Right kidney (tissue), 1 donor: ENCODE measurements at regions not wholly inside any gene's neighbourhood (a gene's known extent, or its start where the extent isn't known, plus 50 kb on each side); places are given as distances from the start of the nearest gene placed in this dataset.
"Not testable (repeated sequence)": the region's sequence is repeated elsewhere in the genome, so short reads cannot be mapped to it uniquely, and the experiment has no call there.

Source experiments
- DNase-seq: peaks from one replicate; pipeline ENCODE4 v3.0.0-alpha.2; 2016

- no peak for DNase-seq
These were observed 152.2 kb downstream of the SOX4 start for GRCh38 chr6:21745543-21746337.

DNA sequence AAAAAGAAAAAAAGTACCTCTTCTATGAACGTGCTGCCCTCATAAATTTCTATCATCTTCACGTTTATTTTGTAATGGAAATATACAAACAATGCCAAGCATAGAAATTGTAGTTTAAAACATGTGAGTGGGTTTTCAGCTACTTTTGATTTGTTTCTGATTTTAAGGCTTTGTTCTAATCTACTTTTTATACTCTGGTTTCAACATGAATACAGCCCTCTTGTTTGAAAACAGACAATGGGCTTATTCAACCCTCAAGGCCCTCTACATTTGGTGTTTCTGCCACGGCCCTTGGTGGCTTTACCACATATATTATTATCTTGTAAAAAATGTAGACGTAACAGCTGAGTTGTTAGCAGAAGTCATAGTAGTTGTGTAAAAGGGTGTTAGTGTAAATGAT lies 153.9 kb downstream of the SOX4 start:
- no peak for DNase-seq

- no peak for DNase-seq
These were observed 154.9 kb downstream of the SOX4 start for GRCh38 chr6:21748343-21749056.

- no peak for DNase-seq
These were observed 156.2 kb downstream of the SOX4 start for GRCh38 chr6:21749754-21750153.

DNA sequence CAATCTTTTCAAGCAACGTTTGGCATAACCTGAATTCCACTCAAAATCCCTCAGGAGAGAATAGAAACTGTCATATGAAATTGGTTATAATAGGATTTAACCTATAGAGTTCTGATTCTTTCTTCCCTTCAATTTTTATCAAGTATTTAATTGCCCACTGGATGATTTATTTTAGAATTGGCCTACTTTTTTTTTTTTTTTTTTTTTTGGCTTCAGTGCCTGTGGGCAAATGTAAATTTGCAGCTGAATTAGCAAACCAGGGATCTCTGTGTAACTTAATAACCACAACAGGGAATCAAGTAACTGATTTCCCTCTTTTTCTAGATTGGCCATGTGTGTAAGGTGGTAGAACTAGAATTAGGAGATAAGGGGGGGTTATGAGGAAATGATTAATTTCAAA lies 157.0 kb downstream of the SOX4 start:
- no peak for DNase-seq

GRCh38 chr6:21751608-21752007 lies 158.1 kb downstream of the SOX4 start:
- DNase-seq = no peak

- DNase-seq = no peak
These were observed 158.7 kb downstream of the SOX4 start for GRCh38 chr6:21752054-21752811.

DNA sequence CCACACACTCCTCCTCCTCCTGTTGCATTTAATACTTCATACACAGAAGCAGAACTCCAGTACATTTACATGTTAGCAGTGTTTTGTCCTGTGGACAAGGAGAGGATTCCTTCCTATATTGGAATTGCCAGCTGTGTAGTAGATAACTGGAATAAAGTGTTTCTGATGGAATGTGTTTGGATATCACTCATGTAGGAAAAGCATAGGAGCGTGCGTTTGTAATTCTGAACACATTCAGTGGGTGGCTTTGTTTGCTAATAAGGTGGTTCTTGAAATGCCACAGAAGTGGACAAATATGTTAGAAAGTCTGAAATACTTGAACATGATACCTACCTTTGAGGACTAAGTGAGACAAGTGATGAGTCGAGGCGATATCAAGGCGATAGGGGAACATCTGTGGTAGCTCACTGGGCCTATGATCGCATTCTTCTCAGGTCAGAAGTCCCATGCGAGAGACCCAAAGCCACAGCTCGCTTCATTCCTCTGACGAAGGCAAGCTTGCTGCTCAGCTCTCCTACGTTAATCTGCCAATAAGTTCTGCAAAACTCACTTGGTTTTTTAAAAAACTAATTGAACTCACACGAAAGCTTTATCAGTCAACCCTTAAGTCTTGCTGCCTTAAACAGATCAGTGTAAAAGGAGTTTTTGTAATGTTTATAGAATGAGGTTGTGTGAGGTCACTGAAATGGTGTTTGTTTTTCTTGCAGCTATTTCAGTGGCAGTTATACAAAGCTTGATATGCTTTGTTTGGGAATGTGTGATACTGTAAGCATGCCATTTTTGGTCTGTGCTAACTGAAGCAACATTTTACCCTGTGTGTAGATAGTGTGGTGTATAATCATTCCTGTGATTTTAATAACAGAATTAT lies 159.9 kb downstream of the SOX4 start:
- no peak for DNase-seq

DNA sequence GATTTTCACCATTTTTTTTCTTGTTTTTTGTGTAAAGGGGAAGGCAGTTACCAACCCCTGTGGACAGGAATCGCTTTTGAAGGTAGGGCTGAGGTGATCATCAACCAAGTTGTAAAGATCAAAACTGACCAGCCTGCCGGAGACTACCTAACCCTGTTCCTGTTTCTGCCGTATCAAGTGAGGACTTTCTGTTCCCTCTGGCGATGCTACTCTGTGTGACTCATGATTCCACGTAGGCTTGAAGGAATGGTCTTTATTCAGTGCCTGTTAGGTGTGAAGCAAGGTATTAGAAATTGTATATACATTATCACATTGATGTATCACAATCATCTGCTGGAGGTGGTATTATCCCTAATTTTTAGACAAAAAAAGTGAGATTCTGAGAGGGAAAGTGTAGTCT lies 161.3 kb downstream of the SOX4 start:
- DNase-seq = no peak

GRCh38 chr6:21756487-21756886 lies 162.9 kb downstream of the SOX4 start:
- DNase-seq = no peak

- DNase-seq = not testable (repeated sequence)
These were observed 163.8 kb downstream of the SOX4 start for GRCh38 chr6:21757392-21757791.

DNA sequence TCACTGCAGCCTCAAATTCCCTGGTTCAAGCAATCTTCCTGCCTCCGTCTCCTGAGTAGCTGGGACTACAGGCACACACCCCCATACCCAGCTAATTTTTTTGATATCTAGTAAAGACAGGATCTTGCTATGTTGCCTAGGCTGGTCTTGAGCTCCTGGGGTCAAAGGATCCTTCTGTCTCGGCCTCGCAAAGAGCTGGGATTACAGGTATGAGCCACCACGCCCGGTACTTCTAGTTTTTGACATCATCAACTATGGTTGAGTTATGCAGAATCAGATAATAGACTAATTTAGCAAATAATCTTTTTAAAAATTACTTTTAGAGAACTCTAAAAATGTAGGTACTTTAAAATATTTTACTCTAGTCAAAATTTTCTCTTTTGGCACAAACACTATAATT lies 166.2 kb downstream of the SOX4 start:
- no peak for DNase-seq

DNA sequence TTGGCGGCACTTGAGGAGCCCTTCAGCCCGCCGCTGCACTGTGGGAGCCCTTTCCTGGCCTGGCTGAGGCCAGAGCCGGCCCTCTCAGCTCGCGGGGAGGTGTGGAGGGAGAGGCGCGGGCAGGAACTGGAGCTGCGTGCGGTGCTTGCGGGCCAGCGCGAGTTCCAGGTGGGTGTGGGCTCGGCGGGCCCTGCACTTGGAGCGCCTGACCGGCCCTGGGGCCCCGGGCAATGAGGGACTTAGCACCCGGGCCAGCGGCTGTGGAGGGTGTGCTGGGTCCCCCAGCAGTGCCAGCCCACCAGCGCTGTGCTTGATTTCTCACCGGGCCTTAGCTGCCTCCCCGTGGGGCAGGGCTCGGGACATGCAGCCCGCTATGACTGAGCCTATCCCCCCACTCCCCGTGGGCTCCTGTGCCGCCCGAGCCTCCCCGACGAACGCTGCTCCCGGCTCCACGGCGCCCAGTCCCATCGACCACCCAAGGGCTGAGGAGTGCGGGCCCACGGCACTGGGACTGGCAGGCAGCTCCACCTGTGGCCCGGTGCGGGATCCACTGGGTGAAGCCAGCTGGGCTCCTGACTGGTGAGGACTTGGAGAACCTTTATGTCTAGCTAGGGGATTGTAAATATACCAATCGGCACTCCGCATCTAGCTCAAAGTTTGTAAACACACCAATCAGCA lies 167.6 kb downstream of the SOX4 start:
- not testable (repeated sequence) for DNase-seq

- no peak for DNase-seq
These were observed 171.4 kb downstream of the SOX4 start for GRCh38 chr6:21764989-21765388.

DNA sequence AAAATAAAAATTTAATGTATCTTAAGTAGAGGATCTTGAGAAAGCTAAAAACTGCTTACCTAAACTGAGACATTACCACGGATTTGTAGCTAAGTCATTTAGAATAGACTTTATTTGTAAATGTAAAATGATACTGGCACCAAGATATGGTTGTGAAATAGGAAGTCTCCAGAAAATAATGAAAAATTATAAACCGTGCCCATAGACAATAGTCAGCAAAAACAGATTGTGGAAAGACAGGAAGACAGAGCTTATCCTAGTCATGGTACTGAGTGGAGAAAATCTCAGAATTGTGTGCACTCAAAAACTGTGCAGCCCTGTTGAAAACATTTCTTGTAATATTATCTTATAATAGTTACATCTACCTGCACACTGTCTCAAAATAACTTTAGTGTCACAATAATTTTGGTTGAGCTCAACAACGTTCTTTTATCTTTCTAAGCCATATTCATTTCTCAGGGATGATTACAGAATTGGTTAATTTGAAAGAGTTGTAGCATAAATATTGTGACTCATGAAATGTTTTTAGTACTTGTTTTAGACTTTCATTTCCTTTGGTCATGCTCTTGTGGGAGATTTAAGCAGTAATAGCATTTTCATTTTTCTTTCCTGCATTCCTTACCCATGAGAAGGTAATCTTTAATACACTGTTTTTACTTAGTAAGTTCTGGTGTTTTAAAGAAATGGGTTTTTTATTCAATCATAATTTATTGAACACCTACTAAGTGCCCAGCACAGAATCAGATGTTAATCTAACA lies 174.5 kb downstream of the SOX4 start:
- no peak for DNase-seq

GRCh38 chr6:21769405-21769861 lies 175.9 kb downstream of the SOX4 start:
- DNase-seq = no peak

DNA sequence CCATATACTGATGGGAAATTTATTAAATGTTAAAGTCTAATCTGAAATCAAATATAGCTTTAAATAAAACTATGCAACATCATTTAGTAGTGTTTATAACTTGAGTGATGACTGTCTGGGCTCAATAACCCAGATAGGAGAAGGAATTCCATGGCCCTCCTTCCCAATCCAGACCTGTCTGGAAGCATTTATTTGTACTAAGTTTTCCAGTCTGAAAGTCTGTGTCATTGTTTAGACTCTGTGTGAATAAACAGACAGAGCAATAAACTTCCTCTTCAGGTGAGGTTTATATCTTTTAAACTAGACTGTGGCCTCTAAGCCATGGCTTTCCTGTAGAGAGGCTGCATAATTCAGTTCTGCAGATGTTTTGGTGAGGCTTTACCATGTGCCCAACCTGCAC lies 176.4 kb downstream of the SOX4 start:
- no peak for DNase-seq

GRCh38 chr6:21771626-21772320 lies 178.2 kb downstream of the SOX4 start:
- no peak for DNase-seq

DNA sequence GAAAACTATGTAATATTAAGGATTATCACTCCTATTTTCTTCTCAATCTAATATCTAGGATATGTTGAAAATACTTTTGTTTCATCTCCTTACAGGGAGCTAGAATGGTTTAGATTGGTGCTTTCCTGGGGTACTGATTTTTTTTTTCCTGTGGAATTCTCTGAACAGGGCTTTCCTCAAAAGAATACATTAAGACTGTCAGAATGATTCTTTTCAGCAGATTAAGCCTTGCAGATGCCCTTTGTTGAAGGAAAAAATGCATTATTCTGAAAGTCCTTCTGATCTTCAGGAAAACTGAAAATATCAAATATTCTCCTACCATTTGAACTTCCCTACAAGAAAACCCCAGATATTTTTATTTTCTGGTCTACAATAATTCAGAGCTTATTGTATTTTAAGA lies 178.9 kb downstream of the SOX4 start:
- DNase-seq = no peak
